ENCODE measurements at regions not wholly inside any gene's neighbourhood (a gene's known extent, or its start where the extent isn't known, plus 50 kb on each side); places are given as distances from the start of the nearest gene placed in this dataset.

GRCh38 chr6:93829009-93829408 is 409.6 kb upstream of the EPHA7 start:
- no peak for TF ChIP-seq CTCF (IDR thresholded peaks at IDR 0.05)
- no peak for TF ChIP-seq POLR2A (IDR thresholded peaks at IDR 0.05)
